HCT116 (cell line): ENCODE measurements at regions not wholly inside any gene's neighbourhood (a gene's known extent, or its start where the extent isn't known, plus 50 kb on each side); places are given as distances from the start of the nearest gene placed in this dataset.

Experiments used
- ATAC-seq: fragments of 200-7000 bp; cut with Tn5 transposase; 2 replicates; pipeline ENCODE4 v1.9.1; 2020; ENCODE audit warnings: mild to moderate bottlenecking, moderate library complexity
- BruUV-seq: library from RNA; stranded (reverse); fragments of 400-500 nt; replicated peaks from 2 replicates; lab custom pipeline; 2021; lab: Mats Ljungman, UMichigan
- CTCF ChIA-PET: fragments of 300-600 bp; sonication (Branson Sonifier 250); formaldehyde crosslinking; loops from one replicate; lab custom pipeline; 2021; ENCODE audit warnings: antibody characterized with exemption; lab: Charles Lee
- POLR2A ChIA-PET: fragments of 300-600, 350-600 bp; sonication (Branson Sonifier 250); formaldehyde crosslinking; loops from one replicate; lab custom pipeline; 2021; ENCODE audit warnings: antibody characterized with exemption; lab: Charles Lee
- RAD21 ChIA-PET, 2 experiments: fragments of 300-600 bp; sonication (Branson Sonifier 250); formaldehyde crosslinking; loops; one replicate each; lab custom pipeline; 2023; ENCODE audit warnings: low total read pairs in 2 of 2; ENCODE audit not compliant: uncharacterized antibody in 2 of 2, unreplicated experiment in 2 of 2, low non-redundant PET in 1 of 2; lab: Charles Lee
- DNase-seq: peaks from one replicate; pipeline ENCODE4 v3.0.0-alpha.2; 2010; ENCODE audit warnings: low read depth, low spot score
- H2AFZ ChIP-seq: fragments of 200-600 bp; shearing (Covaris generic), sonication (generic); 2 replicates; pipeline ENCODE4 v1.6.1; 2017; ENCODE audit warnings: low read depth, mixed run types, mixed read lengths, antibody characterized with exemption, low read length; ENCODE audit not compliant: poor library complexity, severe bottlenecking
- H3K27ac ChIP-seq: 2 replicates; pipeline ENCODE4 v1.5.1; 2012; ENCODE audit warnings: low read depth, low read length
- H3K27me3 ChIP-seq: fragments of 200-600 bp; sonication (generic); 2 replicates; pipeline ENCODE4 v1.6.1; 2016; ENCODE audit warnings: mixed run types, low read length, mixed read lengths; ENCODE audit not compliant: insufficient read depth
- H3K36me3 ChIP-seq, 2 experiments: fragments of 200-500 bp in 1 of 2; fragments of 200-600 bp in 1 of 2; sonication (Bioruptor generic) in 1 of 2; sonication (generic) in 1 of 2; 2 replicates each; pipeline versions ENCODE4 v1.5.1 to v1.6.1; 2014 to 2016; ENCODE audit warnings: low read length in 2 of 2, inconsistent platforms in 1 of 2, mixed read lengths in 1 of 2, mixed run types in 1 of 2; ENCODE audit not compliant: insufficient read depth in 2 of 2, control insufficient read depth in 1 of 2
- H3K4me1 ChIP-seq, 2 experiments: fragments of 200-600 bp in 1 of 2; sonication (generic) in 1 of 2; 2 replicates each; pipeline versions ENCODE4 v1.5.1 to v1.6.1; 2012 to 2017; ENCODE audit warnings: low read length in 2 of 2, inconsistent platforms in 1 of 2, mild to moderate bottlenecking in 1 of 2, mixed read lengths in 1 of 2, mixed run types in 1 of 2, moderate library complexity in 1 of 2; ENCODE audit not compliant: insufficient read depth in 2 of 2, control insufficient read depth in 1 of 2
- H3K4me2 ChIP-seq: fragments of 200-600 bp; sonication (generic); 2 replicates; pipeline ENCODE4 v1.6.1; 2017; ENCODE audit warnings: mixed run types, low read length, mixed read lengths
- H3K4me3 ChIP-seq, 2 experiments: fragments of 200-600 bp in 1 of 2; sonication (generic) in 1 of 2; replicated peaks in 1 of 2; 2 replicates each; pipeline ENCODE4 v1.5.1; 2011 to 2016; ENCODE audit warnings: low read length in 2 of 2, control low read depth in 1 of 2, low read depth in 1 of 2, mild to moderate bottlenecking in 1 of 2, mixed read lengths in 1 of 2, mixed run types in 1 of 2
- H3K79me2 ChIP-seq: fragments of 200-600 bp; sonication (generic); 2 replicates; pipeline ENCODE4 v1.6.1; 2017; ENCODE audit warnings: mild to moderate bottlenecking, mixed run types, low read length, moderate library complexity, mixed read lengths; ENCODE audit not compliant: insufficient read depth
- H3K9ac ChIP-seq: fragments of 200-600 bp; sonication (generic); 2 replicates; pipeline ENCODE4 v1.6.1; 2016; ENCODE audit warnings: low read length, mixed read lengths
- H3K9me2 ChIP-seq: fragments of 200-600 bp; sonication (generic), shearing (Covaris generic); 2 replicates; pipeline ENCODE4 v1.6.1; 2017; ENCODE audit warnings: mixed run types, mild to moderate bottlenecking, moderate library complexity; ENCODE audit not compliant: insufficient read depth
- H3K9me3 ChIP-seq, 2 experiments: fragments of 200-500 bp in 1 of 2; fragments of 200-600 bp in 1 of 2; sonication (Bioruptor generic) in 1 of 2; sonication (generic) in 1 of 2; 2 replicates each; pipeline ENCODE4 v1.6.1; 2014 to 2017; ENCODE audit warnings: low read length in 2 of 2, mixed read lengths in 2 of 2, inconsistent platforms in 1 of 2, low read depth in 1 of 2, mild to moderate bottlenecking in 1 of 2, mixed run types in 1 of 2, moderate library complexity in 1 of 2; ENCODE audit not compliant: control insufficient read depth in 1 of 2, insufficient read depth in 1 of 2
- H4K20me1 ChIP-seq: fragments of 200-600 bp; sonication (generic), shearing (Covaris generic); 2 replicates; pipeline ENCODE4 v1.6.1; 2017; ENCODE audit warnings: mixed run types, mild to moderate bottlenecking, moderate library complexity; ENCODE audit not compliant: insufficient read depth
- CBX3 ChIP-seq: IDR thresholded peaks from 2 replicates; pipeline ENCODE4 v1.6.1; 2012; ENCODE audit warnings: low read depth
- EGR1 ChIP-seq: IDR thresholded peaks from 2 replicates; pipeline ENCODE4 v1.6.1; 2012; ENCODE audit warnings: low read depth
- ELF1 ChIP-seq: IDR thresholded peaks from 2 replicates; pipeline ENCODE4 v1.6.1; 2012; ENCODE audit warnings: low read depth, borderline replicate concordance
- EZH2 ChIP-seq: fragments of 200-600 bp; sonication (generic); IDR thresholded peaks from 2 replicates; pipeline ENCODE4 v1.6.1; 2017; ENCODE audit warnings: antibody characterized with exemption, mixed run types
- JUND ChIP-seq: IDR thresholded peaks from 2 replicates; pipeline ENCODE4 v1.6.1; 2012
- POLR2A ChIP-seq: IDR thresholded peaks from 2 replicates; pipeline ENCODE4 v1.7.0; 2011; ENCODE audit warnings: borderline replicate concordance; ENCODE audit not compliant: insufficient read depth, insufficient read length; ENCODE audit errors: extremely low read depth
- RAD21 ChIP-seq: IDR thresholded peaks from 2 replicates; pipeline ENCODE4 v1.6.1; 2012; ENCODE audit warnings: low read depth, mild to moderate bottlenecking
- SIN3A ChIP-seq: IDR thresholded peaks from 2 replicates; pipeline ENCODE4 v1.6.1; 2012; ENCODE audit warnings: low read depth
- SRF ChIP-seq: IDR thresholded peaks from 2 replicates; pipeline ENCODE4 v1.6.1; 2012; ENCODE audit warnings: low read depth
- TCF7L2 ChIP-seq: IDR thresholded peaks from 2 replicates; pipeline ENCODE4 v1.7.0; 2011; ENCODE audit warnings: borderline replicate concordance, inconsistent platforms; ENCODE audit not compliant: insufficient read depth, insufficient read length; ENCODE audit errors: extremely low read depth
- YY1 ChIP-seq: IDR thresholded peaks from 2 replicates; pipeline ENCODE4 v1.6.1; 2011; ENCODE audit warnings: low read length, low read depth, moderate library complexity, mild to moderate bottlenecking; ENCODE audit not compliant: insufficient replicate concordance; ENCODE audit errors: extremely low read depth
- ZNF274 ChIP-seq: fragments of 200-500 bp; sonication (Bioruptor generic); IDR thresholded peaks from 2 replicates; pipeline ENCODE4 v1.6.1; 2014; ENCODE audit warnings: mild to moderate bottlenecking, low read depth, low read length, inconsistent platforms
- intact Hi-C: fragments of 100-400 bp; cut with micrococcal nuclease; formaldehyde crosslinking; loops from 2 replicates; pipeline ENCODE4 v1.10.0; 2022
- TF ChIP-seq, protein P1 (sequence below): IDR thresholded peaks from 2 replicates; pipeline ENCODE4 v1.6.1; 2011; ENCODE audit warnings: mild to moderate bottlenecking, low read length, moderate library complexity; ENCODE audit not compliant: insufficient replicate concordance; ENCODE audit errors: extremely low read depth
- TF ChIP-seq, protein P2 (sequence below): IDR thresholded peaks from 2 replicates; pipeline ENCODE4 v1.6.1; 2012

DNA sequence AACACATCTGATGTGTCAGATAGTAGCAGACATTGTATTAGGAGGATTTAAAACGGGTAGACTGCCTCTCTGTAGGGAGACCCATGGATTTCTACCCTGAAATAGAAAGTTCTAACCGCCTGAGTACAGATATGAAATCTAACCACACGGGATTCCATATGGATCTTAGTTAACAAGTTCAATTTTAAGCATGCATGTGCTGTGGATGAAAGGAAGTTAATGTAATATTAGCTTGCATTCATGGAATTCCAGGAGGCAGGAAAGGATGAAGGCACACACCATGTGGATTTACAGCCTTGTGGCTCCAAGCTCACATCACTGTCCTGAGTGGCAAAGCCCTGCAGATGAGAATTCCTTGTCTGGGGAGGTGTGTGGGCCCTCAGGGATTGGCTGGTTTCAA is 120.6 kb upstream of the IRS2 start:
- Histone ChIP-seq H3K36me3 (no peaks in the 10 kb centered on the region), H3K4me3 (no peak overlapping the region), H3K9ac (no peak overlapping the region), H3K4me1 (peaks cover 0 to 7% of the 10 kb centered on the region in 2 experiments; a peak in 2 of 4 replicates), H3K79me2 (no peaks in the 10 kb centered on the region), H4K20me1 (no peaks in the 10 kb centered on the region), H3K27ac (no peak overlapping the region), H3K4me2 (no peak overlapping the region), H2AFZ (no peak overlapping the region), H3K27me3 (no peaks in the 10 kb centered on the region), H3K9me2 (no peaks in the 10 kb centered on the region), H3K9me3 (no peaks in the 10 kb centered on the region)
- intact Hi-C loops: no loop called here
- CTCF ChIA-PET: no interaction called here
- TF ChIP-seq SRF: no peak
- TF ChIP-seq EGR1: no peak
- no peak for TF ChIP-seq TCF7L2
- TF ChIP-seq YY1: no peak
- TF ChIP-seq JUND: no peak
- no peak for TF ChIP-seq RAD21
- TF ChIP-seq, protein P1, sequence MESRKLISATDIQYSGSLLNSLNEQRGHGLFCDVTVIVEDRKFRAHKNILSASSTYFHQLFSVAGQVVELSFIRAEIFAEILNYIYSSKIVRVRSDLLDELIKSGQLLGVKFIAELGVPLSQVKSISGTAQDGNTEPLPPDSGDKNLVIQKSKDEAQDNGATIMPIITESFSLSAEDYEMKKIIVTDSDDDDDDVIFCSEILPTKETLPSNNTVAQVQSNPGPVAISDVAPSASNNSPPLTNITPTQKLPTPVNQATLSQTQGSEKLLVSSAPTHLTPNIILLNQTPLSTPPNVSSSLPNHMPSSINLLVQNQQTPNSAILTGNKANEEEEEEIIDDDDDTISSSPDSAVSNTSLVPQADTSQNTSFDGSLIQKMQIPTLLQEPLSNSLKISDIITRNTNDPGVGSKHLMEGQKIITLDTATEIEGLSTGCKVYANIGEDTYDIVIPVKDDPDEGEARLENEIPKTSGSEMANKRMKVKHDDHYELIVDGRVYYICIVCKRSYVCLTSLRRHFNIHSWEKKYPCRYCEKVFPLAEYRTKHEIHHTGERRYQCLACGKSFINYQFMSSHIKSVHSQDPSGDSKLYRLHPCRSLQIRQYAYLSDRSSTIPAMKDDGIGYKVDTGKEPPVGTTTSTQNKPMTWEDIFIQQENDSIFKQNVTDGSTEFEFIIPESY: no peak
- TF ChIP-seq ZNF274: no peak
- BruUV-seq: no TSS peak
- POLR2A ChIA-PET: no interaction called here
- ATAC-seq: no peak
- DNase-seq: no peak
- RAD21 ChIA-PET: no interaction called here

DNA sequence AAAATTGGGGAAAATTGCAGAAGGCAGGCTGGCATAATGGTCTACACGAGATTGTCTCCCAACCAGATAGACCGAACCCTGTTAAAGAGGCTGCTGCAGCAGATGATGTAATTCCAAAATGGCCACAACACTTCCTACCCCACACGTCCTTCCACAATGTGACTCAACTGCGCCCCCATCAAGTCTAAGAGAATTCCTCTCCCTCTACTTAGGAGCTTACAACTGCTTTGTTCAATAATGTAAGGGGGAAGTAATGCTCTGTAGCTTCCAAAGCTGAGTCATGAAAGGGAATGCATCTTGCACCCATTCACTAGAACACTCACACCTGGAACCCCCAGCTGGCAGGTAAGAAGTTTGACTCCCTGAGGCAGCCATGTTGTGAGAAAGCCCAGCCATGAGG is 117.8 kb upstream of the IRS2 start:
- no peaks in the 10 kb centered on the region for H3K36me3 ChIP-seq
- ChIA-PET RAD21 (no interaction called here), POLR2A (no interaction called here), CTCF (no interaction called here)
- no TSS peak for BruUV-seq
- peak; percentile 90 for ATAC-seq
- peak overlapping the region; percentile 55 for H2AFZ ChIP-seq
- H3K79me2 ChIP-seq: no peaks in the 10 kb centered on the region
- H3K4me1 ChIP-seq: peaks cover 0 to 7% of the 10 kb centered on the region in 2 experiments; a peak in 2 of 4 replicates
- no peak overlapping the region for H3K4me2 ChIP-seq
- no peaks in the 10 kb centered on the region for H3K27me3 ChIP-seq
- no peak overlapping the region for H3K27ac ChIP-seq
- H3K9me3 ChIP-seq: no peaks in the 10 kb centered on the region
- no peak overlapping the region for H3K9ac ChIP-seq
- H3K4me3 ChIP-seq: no peak overlapping the region
- no peaks in the 10 kb centered on the region for H3K9me2 ChIP-seq
- DNase-seq: peak; percentile 44
- no peaks in the 10 kb centered on the region for H4K20me1 ChIP-seq
- intact Hi-C loops: no loop called here
- TF ChIP-seq RAD21 (no peak; the same call in 1 of the 2 replicates), POLR2A (no peak), CBX3 (0 out of 2 replicates have a peak, but pooled peaks have one; percentile 24), ELF1 (no peak), ZNF274 (no peak), EZH2 (no peak), EGR1 (no peak), SIN3A (no peak)
- TF ChIP-seq, protein P2, sequence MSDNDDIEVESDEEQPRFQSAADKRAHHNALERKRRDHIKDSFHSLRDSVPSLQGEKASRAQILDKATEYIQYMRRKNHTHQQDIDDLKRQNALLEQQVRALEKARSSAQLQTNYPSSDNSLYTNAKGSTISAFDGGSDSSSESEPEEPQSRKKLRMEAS: peak; percentile 15; the same call in 1 of the 2 replicates
- TF ChIP-seq, protein P1: no peak
